SK-N-SH (cell line): ENCODE measurements at regions not wholly inside any gene's neighbourhood (a gene's known extent, or its start where the extent isn't known, plus 50 kb on each side); places are given as distances from the start of the nearest gene placed in this dataset.

Experiments
- CTCF ChIA-PET: fragments of 300-600, 350-600 bp; formaldehyde crosslinking; extraction: SDS; loops from one replicate; lab custom pipeline; 2021; lab: Yijun Ruan, JAX
- POLR2A ChIA-PET: fragments of 350-600 bp; sonication (Branson Sonifier 250); formaldehyde crosslinking; extraction: SDS; loops from one replicate; lab custom pipeline; 2020; ENCODE audit warnings: antibody characterized with exemption, inconsistent platforms; lab: Yijun Ruan, JAX
- DNase-seq: peaks from one replicate; pipeline ENCODE4 v3.0.0; 2012
- H2AFZ ChIP-seq: fragments of 200-600 bp; sonication (generic); 2 replicates; pipeline ENCODE4 v1.8.1; 2016; ENCODE audit warnings: antibody characterized with exemption, mild to moderate bottlenecking, low read depth
- H3F3A ChIP-seq: fragments of 200-600 bp; sonication (generic); replicated peaks from 2 replicates; pipeline ENCODE3; 2016; ENCODE audit warnings: antibody characterized with exemption, mild to moderate bottlenecking; ENCODE audit not compliant: insufficient read depth
- H3K27ac ChIP-seq, 2 experiments: fragments of 200-500 bp in 1 of 2; fragments of 200-600 bp in 1 of 2; sonication (Bioruptor generic) in 1 of 2; sonication (generic), shearing (Covaris generic) in 1 of 2; 2 replicates each; pipeline versions ENCODE4 v1.5.1 to v1.6.1; 2014 to 2016; ENCODE audit warnings: low read depth in 2 of 2, inconsistent platforms in 1 of 2, low read length in 1 of 2, mild to moderate bottlenecking in 1 of 2, mixed read lengths in 1 of 2
- H3K27me3 ChIP-seq: fragments of 200-600 bp; sonication (generic), shearing (Covaris generic); 2 replicates; pipeline ENCODE4 v1.6.1; 2016; ENCODE audit warnings: mixed run types; ENCODE audit not compliant: insufficient read depth
- H3K36me3 ChIP-seq, 2 experiments: fragments of 200-500 bp in 1 of 2; fragments of 200-600 bp in 1 of 2; sonication (Bioruptor generic) in 1 of 2; sonication (generic) in 1 of 2; replicated peaks in 1 of 2; 2 replicates each; pipeline versions ENCODE3 to v1.5.1; 2014 to 2016; ENCODE audit warnings: low read length in 1 of 2, mild to moderate bottlenecking in 1 of 2; ENCODE audit not compliant: insufficient read depth in 2 of 2, control insufficient read depth in 1 of 2
- H3K4me1 ChIP-seq, 2 experiments: fragments of 200-500 bp in 1 of 2; fragments of 200-600 bp in 1 of 2; sonication (Bioruptor generic) in 1 of 2; sonication (generic), shearing (Covaris generic) in 1 of 2; 2 replicates each; pipeline versions ENCODE4 v1.5.1 to v1.6.1; 2014 to 2016; ENCODE audit warnings: low read depth in 1 of 2, low read length in 1 of 2, mixed run types in 1 of 2; ENCODE audit not compliant: insufficient read depth in 2 of 2, control insufficient read depth in 1 of 2
- H3K4me2 ChIP-seq: fragments of 200-600 bp; sonication (generic), shearing (Covaris generic); 2 replicates; pipeline ENCODE4 v1.6.1; 2017; ENCODE audit warnings: mixed run types
- H3K4me3 ChIP-seq, 2 experiments: fragments of 200-500 bp in 1 of 2; fragments of 200-600 bp in 1 of 2; sonication (Bioruptor generic) in 1 of 2; sonication (generic), shearing (Covaris generic) in 1 of 2; 2 replicates each; pipeline versions ENCODE4 v1.5.1 to v1.8.1; 2014 to 2016; ENCODE audit warnings: low read depth in 2 of 2, inconsistent platforms in 1 of 2, low read length in 1 of 2, mild to moderate bottlenecking in 1 of 2, mixed read lengths in 1 of 2, moderate library complexity in 1 of 2
- H3K79me2 ChIP-seq: fragments of 200-600 bp; sonication (generic); 2 replicates; pipeline ENCODE4 v1.8.1; 2017; ENCODE audit warnings: mild to moderate bottlenecking; ENCODE audit not compliant: insufficient read depth
- H3K9ac ChIP-seq: fragments of 200-600 bp; sonication (generic); 2 replicates; pipeline ENCODE4 v1.6.1; 2017; ENCODE audit warnings: mixed run types
- H3K9me2 ChIP-seq: fragments of 200-600 bp; sonication (generic); 2 replicates; pipeline ENCODE4 v1.6.1; 2017; ENCODE audit warnings: mixed run types
- H3K9me3 ChIP-seq: fragments of 200-600 bp; sonication (generic); 2 replicates; pipeline ENCODE4 v1.6.1; 2017; ENCODE audit warnings: mixed run types, mild to moderate bottlenecking, moderate library complexity
- H4K20me1 ChIP-seq: fragments of 200-600 bp; sonication (generic); 2 replicates; pipeline ENCODE4 v1.6.1; 2017; ENCODE audit warnings: mild to moderate bottlenecking, mixed run types; ENCODE audit not compliant: insufficient read depth
- ELF1 ChIP-seq: IDR thresholded peaks from 2 replicates; pipeline ENCODE4 v1.4.0; 2012
- EZH2phosphoT487 ChIP-seq: fragments of 200-600 bp; sonication (generic); IDR thresholded peaks from 2 replicates; pipeline ENCODE4 v1.6.1; 2017; ENCODE audit warnings: low read depth, mixed run types, mild to moderate bottlenecking, antibody characterized with exemption, moderate library complexity, borderline replicate concordance
- FOSL2 ChIP-seq: IDR thresholded peaks from 2 replicates; pipeline ENCODE4 v1.4.0; 2012; ENCODE audit warnings: low read depth, mild to moderate bottlenecking, moderate library complexity, borderline replicate concordance
- FOXM1 ChIP-seq: IDR thresholded peaks from 2 replicates; pipeline ENCODE4 v1.4.0; 2012; ENCODE audit warnings: low read depth, mild to moderate bottlenecking
- JUND ChIP-seq: IDR thresholded peaks from 2 replicates; pipeline ENCODE4 v1.4.0; 2012
- MEF2A ChIP-seq: IDR thresholded peaks from 2 replicates; pipeline ENCODE4 v1.4.0; 2012; ENCODE audit warnings: low read depth, borderline replicate concordance
- MXI1 ChIP-seq: IDR thresholded peaks from 2 replicates; pipeline ENCODE4 v1.6.1; 2012; ENCODE audit warnings: mild to moderate bottlenecking, low read depth, low read length, improper control_type of control experiment
- NFIC ChIP-seq: IDR thresholded peaks from 2 replicates; pipeline ENCODE4 v1.4.0; 2012; ENCODE audit warnings: borderline replicate concordance
- PBX3 ChIP-seq: IDR thresholded peaks from 2 replicates; pipeline ENCODE4; 2012
- POLR2AphosphoS5 ChIP-seq: IDR thresholded peaks from 2 replicates; pipeline ENCODE4 v1.6.1; 2012; ENCODE audit warnings: low read depth, low read length
- RAD21 ChIP-seq: IDR thresholded peaks from 2 replicates; pipeline ENCODE4 v1.6.1; 2012; ENCODE audit warnings: mild to moderate bottlenecking, low read length
- RCOR1 ChIP-seq: fragments of 150-350 bp; IDR thresholded peaks from 2 replicates; pipeline ENCODE4 v1.6.1; 2017; ENCODE audit warnings: antibody characterized with exemption, low read length
- REST ChIP-seq: IDR thresholded peaks from 2 replicates; pipeline ENCODE4 v1.6.1; 2012; ENCODE audit warnings: mild to moderate bottlenecking, low read depth, low read length, moderate library complexity
- RXRA ChIP-seq: IDR thresholded peaks from 2 replicates; pipeline ENCODE4 v1.4.0; 2012; ENCODE audit warnings: low read depth, mild to moderate bottlenecking, borderline replicate concordance
- SMC3 ChIP-seq: IDR thresholded peaks from 2 replicates; pipeline ENCODE4 v1.6.1; 2012; ENCODE audit warnings: low read depth, low read length, improper control_type of control experiment
- TCF12 ChIP-seq: IDR thresholded peaks from 2 replicates; pipeline ENCODE4 v1.4.0; 2012
- TEAD4 ChIP-seq: IDR thresholded peaks from 2 replicates; pipeline ENCODE4 v1.4.0; 2012; ENCODE audit warnings: mild to moderate bottlenecking, borderline replicate concordance; ENCODE audit not compliant: insufficient read depth
- YY1 ChIP-seq: IDR thresholded peaks from 2 replicates; pipeline ENCODE4 v1.4.0; 2012; ENCODE audit warnings: low read depth, mild to moderate bottlenecking
- WGBS: methylation state at CpG from one replicate; pipeline ENCODE4 v1.1.6; 2017; ENCODE audit warnings: low lambda C conversion rate; 5-methylcytosine and 5-hydroxymethylcytosine counted together
- TF ChIP-seq, protein P1 (sequence below): IDR thresholded peaks from 2 replicates; pipeline ENCODE4 v1.4.0; 2012; ENCODE audit warnings: low read depth, borderline replicate concordance
- TF ChIP-seq, protein P2 (sequence below): fragments of 150-350 bp; IDR thresholded peaks from 2 replicates; pipeline ENCODE4 v1.6.1; 2016; ENCODE audit warnings: mild to moderate bottlenecking, low read depth, low read length

GRCh38 chr18:27602092-27602491 lies 417.0 kb upstream of the CHST9 start:
- no peak overlapping the region for H3K9ac ChIP-seq
- no peak overlapping the region for H3K27ac ChIP-seq
- no peaks in the 10 kb centered on the region for H3K27me3 ChIP-seq
- H3K4me3 ChIP-seq, result no peak overlapping the region
- no peaks in the 10 kb centered on the region for H3K36me3 ChIP-seq
- no peaks in the 10 kb centered on the region for H3K9me2 ChIP-seq
- H4K20me1 ChIP-seq, result no peaks in the 10 kb centered on the region
- H3K4me2 ChIP-seq, result no peak overlapping the region
- no peak overlapping the region for H2AFZ ChIP-seq
- 75% methylated on average over 2 of the region's 2 CpGs for WGBS
- DNase-seq, result no peak
- H3K79me2 ChIP-seq, result no peaks in the 10 kb centered on the region
- ChIA-PET CTCF (interaction anchor here (0.6 to 3.8 kb wide), 3 partner anchors 239 to 724 kb away, joined by 3 to 19 read pairs (median 6); no protein-coding TSS in a partner anchor), POLR2A (no interaction called here)
- peaks cover 0 to 7% of the 10 kb centered on the region in 2 experiments; a peak in 2 of 4 replicates for H3K4me1 ChIP-seq
- no peaks in the 10 kb centered on the region for H3F3A ChIP-seq
- no peak for TF ChIP-seq SMC3
- TF ChIP-seq ELF1, result no peak
- no peak for TF ChIP-seq JUND
- TF ChIP-seq FOSL2, result no peak
- TF ChIP-seq, protein P1, sequence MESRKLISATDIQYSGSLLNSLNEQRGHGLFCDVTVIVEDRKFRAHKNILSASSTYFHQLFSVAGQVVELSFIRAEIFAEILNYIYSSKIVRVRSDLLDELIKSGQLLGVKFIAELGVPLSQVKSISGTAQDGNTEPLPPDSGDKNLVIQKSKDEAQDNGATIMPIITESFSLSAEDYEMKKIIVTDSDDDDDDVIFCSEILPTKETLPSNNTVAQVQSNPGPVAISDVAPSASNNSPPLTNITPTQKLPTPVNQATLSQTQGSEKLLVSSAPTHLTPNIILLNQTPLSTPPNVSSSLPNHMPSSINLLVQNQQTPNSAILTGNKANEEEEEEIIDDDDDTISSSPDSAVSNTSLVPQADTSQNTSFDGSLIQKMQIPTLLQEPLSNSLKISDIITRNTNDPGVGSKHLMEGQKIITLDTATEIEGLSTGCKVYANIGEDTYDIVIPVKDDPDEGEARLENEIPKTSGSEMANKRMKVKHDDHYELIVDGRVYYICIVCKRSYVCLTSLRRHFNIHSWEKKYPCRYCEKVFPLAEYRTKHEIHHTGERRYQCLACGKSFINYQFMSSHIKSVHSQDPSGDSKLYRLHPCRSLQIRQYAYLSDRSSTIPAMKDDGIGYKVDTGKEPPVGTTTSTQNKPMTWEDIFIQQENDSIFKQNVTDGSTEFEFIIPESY, result no peak
- TF ChIP-seq PBX3, result no peak
- no peak for TF ChIP-seq RXRA
- TF ChIP-seq RCOR1, result no peak
- TF ChIP-seq MEF2A, result no peak
- TF ChIP-seq TCF12, result no peak
- no peaks in the 10 kb centered on the region for H3K9me3 ChIP-seq

GRCh38 chr18:27600245-27600644 lies 415.1 kb upstream of the CHST9 start:
- Histone ChIP-seq H3K27me3 (no peaks in the 10 kb centered on the region), H3K79me2 (no peaks in the 10 kb centered on the region), H3K9me3 (no peaks in the 10 kb centered on the region), H3K4me3 (no peak overlapping the region), H3F3A (no peaks in the 10 kb centered on the region), H3K9ac (no peak overlapping the region), H3K27ac (no peak overlapping the region), H4K20me1 (no peaks in the 10 kb centered on the region), H3K9me2 (no peaks in the 10 kb centered on the region), H2AFZ (no peak overlapping the region), H3K4me2 (no peak overlapping the region), H3K4me1 (peaks cover 0 to 5% of the 10 kb centered on the region in 2 experiments; a peak in 2 of 4 replicates), H3K36me3 (no peaks in the 10 kb centered on the region)
- ChIA-PET CTCF (interaction anchor here (1.2 to 2.7 kb wide), 11 partner anchors 9 to 595 kb away, joined by 3 to 24 read pairs (median 6); no protein-coding TSS in a partner anchor), POLR2A (no interaction called here)
- no peak for DNase-seq
- TF ChIP-seq ELF1 (no peak), RAD21 (no peak), NFIC (no peak), RCOR1 (no peak), YY1 (no peak), EZH2phosphoT487 (no peak), RXRA (no peak), FOXM1 (no peak), MXI1 (no peak), REST (no peak), POLR2AphosphoS5 (no peak), TEAD4 (no peak)
- TF ChIP-seq, protein P1, result no peak
- TF ChIP-seq, protein P2, sequence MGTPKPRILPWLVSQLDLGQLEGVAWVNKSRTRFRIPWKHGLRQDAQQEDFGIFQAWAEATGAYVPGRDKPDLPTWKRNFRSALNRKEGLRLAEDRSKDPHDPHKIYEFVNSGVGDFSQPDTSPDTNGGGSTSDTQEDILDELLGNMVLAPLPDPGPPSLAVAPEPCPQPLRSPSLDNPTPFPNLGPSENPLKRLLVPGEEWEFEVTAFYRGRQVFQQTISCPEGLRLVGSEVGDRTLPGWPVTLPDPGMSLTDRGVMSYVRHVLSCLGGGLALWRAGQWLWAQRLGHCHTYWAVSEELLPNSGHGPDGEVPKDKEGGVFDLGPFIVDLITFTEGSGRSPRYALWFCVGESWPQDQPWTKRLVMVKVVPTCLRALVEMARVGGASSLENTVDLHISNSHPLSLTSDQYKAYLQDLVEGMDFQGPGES, result no peak
